K562 (cell line): ENCODE measurements at regions not wholly inside any gene's neighbourhood (a gene's known extent, or its start where the extent isn't known, plus 50 kb on each side); places are given as distances from the start of the nearest gene placed in this dataset.

ENCODE experiments used
- ATAC-seq: fragments of 200-7000 bp; cut with Tn5 transposase; 3 replicates; pipeline ENCODE4 v1.9.1; 2020; ENCODE audit warnings: moderate library complexity
- BruUV-seq: library from RNA; stranded (reverse); fragments of 400-500 nt; replicated peaks from 2 replicates; lab custom pipeline; 2021; lab: Mats Ljungman, UMichigan
- CTCF ChIA-PET: fragments of 300-600 bp; formaldehyde crosslinking; extraction: SDS; loops from one replicate; lab custom pipeline; 2021; ENCODE audit warnings: low intra/inter-chr PET ratio; lab: Yijun Ruan, JAX
- POLR2A ChIA-PET: fragments of 300-600, 350-650 bp; sonication (Branson Sonifier 250); formaldehyde crosslinking; extraction: SDS; loops from one replicate; lab custom pipeline; 2021; ENCODE audit warnings: antibody characterized with exemption, inconsistent platforms; lab: Yijun Ruan, JAX
- DNase-seq, 4 experiments: peaks; one replicate each; pipeline versions ENCODE4 v3.0.0 to v3.0.0-alpha.2; 2011 to 2018; ENCODE audit warnings: low spot score in 3 of 4, mixed read lengths in 3 of 4; ENCODE audit errors: extremely low read depth in 1 of 4
- FAIRE-seq: peaks from 2 replicates; lab custom pipeline; 2011; peaks lifted over from hg19 to GRCh38; lab: Jason Lieb, UNC
- H2AFZ ChIP-seq: 2 replicates; pipeline ENCODE4 v1.6.0; 2011; ENCODE audit warnings: low read depth, low read length, control low read depth, inconsistent platforms
- H3K27ac ChIP-seq: fragments of 200-600 bp; 3 replicates; pipeline ENCODE4 v1.8.0; 2011; ENCODE audit warnings: low read depth, mild to moderate bottlenecking, control low read depth, inconsistent platforms, low read length, moderate library complexity, mixed read lengths; ENCODE audit errors: extremely low read depth
- H3K27me3 ChIP-seq, 2 experiments: fragments of 300-600 bp in 1 of 2; 2 replicates in 1 of 2; 3 replicates in 1 of 2; pipeline versions ENCODE4 v1.6.0 to v1.8.0; 2011; ENCODE audit warnings: inconsistent platforms in 2 of 2, low read length in 2 of 2, mild to moderate bottlenecking in 1 of 2, mixed read lengths in 1 of 2, moderate library complexity in 1 of 2; ENCODE audit not compliant: control insufficient read depth in 2 of 2, insufficient read depth in 2 of 2
- H3K36me3 ChIP-seq: fragments of 300-600 bp; 3 replicates; pipeline ENCODE4 v1.8.0; 2011; ENCODE audit warnings: mild to moderate bottlenecking, low read length, inconsistent platforms; ENCODE audit not compliant: control insufficient read depth, insufficient read depth
- H3K4me1 ChIP-seq, 2 experiments: fragments of 200-600 bp in 1 of 2; replicated peaks in 1 of 2; 2 replicates in 1 of 2; 3 replicates in 1 of 2; pipeline versions ENCODE4 v1.5.1 to v1.8.0; 2011; ENCODE audit warnings: inconsistent platforms in 2 of 2, low read length in 2 of 2, mild to moderate bottlenecking in 1 of 2, mixed read lengths in 1 of 2, moderate library complexity in 1 of 2; ENCODE audit not compliant: control insufficient read depth in 2 of 2, insufficient read depth in 2 of 2
- H3K4me2 ChIP-seq: 2 replicates; pipeline ENCODE4 v1.6.1; 2011; ENCODE audit warnings: low read length, control low read depth, inconsistent platforms, mixed read lengths; ENCODE audit not compliant: insufficient read depth
- H3K4me3 ChIP-seq: fragments of 200-600 bp; sonication (generic), shearing (Covaris generic); 2 replicates; pipeline ENCODE4 v1.5.1; 2016; ENCODE audit warnings: control low read depth, inconsistent platforms
- H3K79me2 ChIP-seq: fragments of 200-600 bp; 3 replicates; pipeline ENCODE4 v1.8.0; 2011; ENCODE audit warnings: low read length, inconsistent platforms; ENCODE audit not compliant: control insufficient read depth, insufficient read depth
- H3K9ac ChIP-seq, 2 experiments: 2 replicates each; pipeline versions ENCODE4 v1.6.0 to v1.6.1; 2011; ENCODE audit warnings: low read depth in 2 of 2, low read length in 2 of 2, control low read depth in 1 of 2, inconsistent platforms in 1 of 2, mild to moderate bottlenecking in 1 of 2, mixed read lengths in 1 of 2; ENCODE audit not compliant: insufficient read depth in 1 of 2
- H3K9me1 ChIP-seq: one replicate; pipeline ENCODE4 v1.6.0; 2011; ENCODE audit warnings: inconsistent platforms, mild to moderate bottlenecking, low read length, moderate library complexity; ENCODE audit not compliant: control insufficient read depth, insufficient read depth
- H3K9me3 ChIP-seq: replicated peaks from 2 replicates; pipeline ENCODE4 v1.5.1; 2011; ENCODE audit warnings: low read depth, low read length, inconsistent platforms; ENCODE audit not compliant: control insufficient read depth, insufficient read depth
- H4K20me1 ChIP-seq: replicated peaks from 2 replicates; pipeline ENCODE4 v1.6.1; 2011; ENCODE audit warnings: low read length, inconsistent platforms, mixed read lengths; ENCODE audit not compliant: control insufficient read depth, insufficient read depth
- MAFK ChIP-seq: IDR thresholded peaks from 2 replicates; pipeline ENCODE4 v1.6.1; 2011; ENCODE audit warnings: low read length, improper control_type of control experiment
- NFE2L1 ChIP-seq: fragments of 450-650 bp; IDR thresholded peaks from 2 replicates; pipeline ENCODE4 v1.6.1; 2016; ENCODE audit warnings: missing genetic modification characterization, low read depth, mild to moderate bottlenecking, missing compliant biosample characterization, moderate library complexity, borderline replicate concordance
- PBX2 ChIP-seq, 2 experiments: IDR thresholded peaks in 1 of 2; conservative IDR thresholded peaks in 1 of 2; 2 replicates each; pipeline ENCODE4 v1.6.1; 2016; ENCODE audit warnings: low read depth in 2 of 2, mild to moderate bottlenecking in 1 of 2, missing compliant biosample characterization in 1 of 2, missing genetic modification characterization in 1 of 2, moderate library complexity in 1 of 2
- SREBF1 ChIP-seq: fragments of 150-350 bp; IDR thresholded peaks from 2 replicates; pipeline ENCODE4 v1.6.1; 2014; ENCODE audit warnings: antibody characterized with exemption, low read depth, low read length, borderline replicate concordance
- ZBTB11 ChIP-seq, 3 experiments: fragments of 200-800 bp in 1 of 3; fragments of 250-450 bp in 1 of 3; fragments of 450-650 bp in 1 of 3; sonication (Bioruptor Pico) in 1 of 3; sonication (Bioruptor generic) in 1 of 3; formaldehyde crosslinking in 1 of 3; IDR thresholded peaks; 2 replicates each; pipeline versions ENCODE4 v1.6.1 to v1.8.0; 2016 to 2022; ENCODE audit warnings: mild to moderate bottlenecking in 2 of 3, missing genetic modification characterization in 2 of 3, missing compliant biosample characterization in 1 of 3, moderate library complexity in 1 of 3
- WGBS: fragments of 100-300 bp; shearing (Covaris generic); methylation state at CpG from one replicate; pipeline ENCODE4 v1.1.6; 2016; ENCODE audit warnings: low coverage, mixed read lengths; ENCODE audit not compliant: insufficient coverage; ENCODE audit errors: missing lambda C conversion rate; 5-methylcytosine and 5-hydroxymethylcytosine counted together
- in situ Hi-C: fragments of 300-500 bp; cut with MboI; formaldehyde crosslinking; loops from 4 replicates; pipeline ENCODE4 v1.15.0; 2018; ENCODE audit warnings: inconsistent platforms, mixed read lengths
- intact Hi-C: fragments of 100-400 bp; cut with micrococcal nuclease; formaldehyde crosslinking; loops from 2 replicates; pipeline ENCODE4 v1.14.2; 2022

- Histone ChIP-seq H3K9me3 (no peaks in the 10 kb centered on the region), H3K27me3 (no peaks in the 10 kb centered on the region), H3K4me3 (no peak overlapping the region), H2AFZ (no peak overlapping the region), H3K79me2 (no peaks in the 10 kb centered on the region), H3K9me1 (no peaks in the 10 kb centered on the region), H3K4me2 (no peak overlapping the region), H3K36me3 (no peaks in the 10 kb centered on the region), H3K9ac (no peak overlapping the region), H3K4me1 (no peaks in the 10 kb centered on the region), H3K27ac (no peak overlapping the region), H4K20me1 (no peaks in the 10 kb centered on the region)
- FAIRE-seq (no peak), DNase-seq (no peak), ATAC-seq (no peak)
- in situ Hi-C loops: no loop called here
- TF ChIP-seq PBX2 (CRISPR knock-in tag; IDR thresholded peaks at IDR 0.05; ENCODE audit: low read depth): no peak
- no peak for TF ChIP-seq PBX2 (tag; conservative IDR thresholded peaks at IDR 0.05; ENCODE audit: low read depth)
- TF ChIP-seq MAFK: no peak
- peak in 1 of 3 experiments; percentile 27; a peak in 1 of 6 replicates for TF ChIP-seq ZBTB11 (CRISPR knock-in tag; IDR thresholded peaks at IDR 0.05)
- TF ChIP-seq SREBF1: no peak
- no peak for TF ChIP-seq NFE2L1 (tag)
- ChIA-PET CTCF (no interaction called here), POLR2A (no interaction called here)
- under 1% methylated on average over 5 of the region's 5 CpGs for WGBS
- BruUV-seq: no TSS peak
- intact Hi-C loops: no loop called here
Measured at GRCh38 chr20:47927385-47927851, 142.1 kb upstream of the SULF2 start.
